PC-9 (cell line): ENCODE measurements at regions not wholly inside any gene's neighbourhood (a gene's known extent, or its start where the extent isn't known, plus 50 kb on each side); places are given as distances from the start of the nearest gene placed in this dataset.

Experiments
- BruUV-seq: library from RNA; stranded (reverse); fragments of 400-500 nt; replicated peaks from 2 replicates; lab custom pipeline; 2021; lab: Mats Ljungman, UMichigan
- CTCF ChIA-PET: fragments of 300-600 bp; sonication (Branson Sonifier 250); formaldehyde crosslinking; loops from one replicate; lab custom pipeline; 2022; ENCODE audit warnings: antibody characterized with exemption; lab: Charles Lee
- POLR2A ChIA-PET: fragments of 300-600 bp; sonication (Branson Sonifier 250); formaldehyde crosslinking; loops from one replicate; lab custom pipeline; 2022; ENCODE audit warnings: antibody characterized with exemption; ENCODE audit not compliant: unreplicated experiment; lab: Charles Lee
- DNase-seq, 2 experiments: peaks; one replicate each; pipeline versions ENCODE4 v3.0.0 to v3.0.0-alpha.2; 2015 to 2022; ENCODE audit warnings: mixed read lengths in 1 of 2
- H2AFZ ChIP-seq: fragments of 200-600 bp; sonication (generic); 2 replicates; pipeline ENCODE4 v1.8.1; 2017; ENCODE audit warnings: antibody characterized with exemption
- H3F3A ChIP-seq: fragments of 200-600 bp; sonication (generic); 2 replicates; pipeline ENCODE4 v1.8.1; 2017; ENCODE audit warnings: antibody characterized with exemption, mild to moderate bottlenecking, low read depth; ENCODE audit not compliant: insufficient read depth
- H3K27ac ChIP-seq: fragments of 200-600 bp; sonication (generic); 2 replicates; pipeline ENCODE4 v1.6.1; 2016; ENCODE audit warnings: mixed run types
- H3K27me3 ChIP-seq: fragments of 200-600 bp; sonication (generic); 2 replicates; pipeline ENCODE4 v1.6.1; 2016; ENCODE audit warnings: low read depth, mixed run types; ENCODE audit not compliant: insufficient read depth
- H3K36me3 ChIP-seq: fragments of 200-600 bp; sonication (generic); 2 replicates; pipeline ENCODE4 v1.6.1; 2016; ENCODE audit warnings: low read depth, mixed run types
- H3K4me1 ChIP-seq: fragments of 200-600 bp; sonication (generic); replicated peaks from 2 replicates; pipeline ENCODE4 v1.6.1; 2016; ENCODE audit warnings: mixed run types; ENCODE audit not compliant: insufficient read depth
- H3K4me2 ChIP-seq: fragments of 200-600 bp; sonication (generic); 2 replicates; pipeline ENCODE4 v1.6.1; 2017; ENCODE audit warnings: mixed run types
- H3K4me3 ChIP-seq: fragments of 200-600 bp; sonication (generic); 2 replicates; pipeline ENCODE4 v1.6.1; 2016; ENCODE audit warnings: mixed run types
- H3K79me2 ChIP-seq: fragments of 200-600 bp; sonication (generic); 2 replicates; pipeline ENCODE4 v1.6.1; 2017; ENCODE audit warnings: low read depth, mixed run types
- H3K9me2 ChIP-seq: fragments of 200-600 bp; sonication (generic); 2 replicates; pipeline ENCODE4 v1.8.1; 2017; ENCODE audit warnings: mild to moderate bottlenecking; ENCODE audit not compliant: insufficient read depth
- H3K9me3 ChIP-seq: fragments of 200-600 bp; sonication (generic); 2 replicates; pipeline ENCODE4 v1.8.1; 2016; ENCODE audit warnings: low read depth; ENCODE audit not compliant: insufficient read depth
- H4K20me1 ChIP-seq: fragments of 200-600 bp; sonication (generic); 2 replicates; pipeline ENCODE4 v1.8.1; 2017; ENCODE audit not compliant: insufficient read depth
- EZH2 ChIP-seq: fragments of 200-600 bp; sonication (generic); IDR thresholded peaks from 2 replicates; pipeline ENCODE4 v1.8.0; 2017; ENCODE audit warnings: antibody characterized with exemption, low read depth
- intact Hi-C: fragments of 100-400 bp; cut with micrococcal nuclease; formaldehyde crosslinking; loops from one replicate; pipeline ENCODE4 v1.10.0; 2022; ENCODE audit not compliant: unreplicated experiment
- TF ChIP-seq, protein P1 (sequence below): fragments of 200-600 bp; sonication (generic); conservative IDR thresholded peaks from 2 replicates; pipeline ENCODE4 v1.6.1; 2017; ENCODE audit warnings: mixed run types, antibody characterized with exemption, mild to moderate bottlenecking, moderate library complexity

DNA sequence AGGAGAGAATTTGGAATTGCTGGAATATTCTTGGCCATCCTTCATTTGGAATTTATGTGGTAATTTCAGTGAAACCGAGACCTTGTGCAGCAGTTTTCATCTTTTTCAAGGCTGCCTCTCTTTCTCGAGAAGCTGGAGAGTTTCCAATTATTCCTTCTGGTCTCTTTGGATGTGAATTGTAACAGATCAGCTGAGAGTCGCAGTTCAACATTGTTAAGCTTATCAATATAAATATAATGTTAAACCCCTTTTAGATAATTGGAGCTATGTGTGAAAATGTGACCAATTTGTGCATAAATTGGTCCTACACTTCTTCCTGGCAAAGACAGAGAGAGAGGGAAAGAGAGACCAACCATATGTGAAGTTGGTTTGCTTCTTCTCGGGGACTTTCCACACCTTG is 425.6 kb downstream of the TSHZ3 start:
- ChIA-PET POLR2A (no interaction called here), CTCF (no interaction called here)
- H3F3A ChIP-seq, result no peaks in the 10 kb centered on the region
- H3K9me2 ChIP-seq, result no peaks in the 10 kb centered on the region
- intact Hi-C loops, result no loop called here
- no peak overlapping the region for H3K4me3 ChIP-seq
- no peaks in the 10 kb centered on the region for H4K20me1 ChIP-seq
- no peak for DNase-seq
- H3K4me1 ChIP-seq, result no peaks in the 10 kb centered on the region
- H3K4me2 ChIP-seq, result no peak overlapping the region
- TF ChIP-seq, protein P1, sequence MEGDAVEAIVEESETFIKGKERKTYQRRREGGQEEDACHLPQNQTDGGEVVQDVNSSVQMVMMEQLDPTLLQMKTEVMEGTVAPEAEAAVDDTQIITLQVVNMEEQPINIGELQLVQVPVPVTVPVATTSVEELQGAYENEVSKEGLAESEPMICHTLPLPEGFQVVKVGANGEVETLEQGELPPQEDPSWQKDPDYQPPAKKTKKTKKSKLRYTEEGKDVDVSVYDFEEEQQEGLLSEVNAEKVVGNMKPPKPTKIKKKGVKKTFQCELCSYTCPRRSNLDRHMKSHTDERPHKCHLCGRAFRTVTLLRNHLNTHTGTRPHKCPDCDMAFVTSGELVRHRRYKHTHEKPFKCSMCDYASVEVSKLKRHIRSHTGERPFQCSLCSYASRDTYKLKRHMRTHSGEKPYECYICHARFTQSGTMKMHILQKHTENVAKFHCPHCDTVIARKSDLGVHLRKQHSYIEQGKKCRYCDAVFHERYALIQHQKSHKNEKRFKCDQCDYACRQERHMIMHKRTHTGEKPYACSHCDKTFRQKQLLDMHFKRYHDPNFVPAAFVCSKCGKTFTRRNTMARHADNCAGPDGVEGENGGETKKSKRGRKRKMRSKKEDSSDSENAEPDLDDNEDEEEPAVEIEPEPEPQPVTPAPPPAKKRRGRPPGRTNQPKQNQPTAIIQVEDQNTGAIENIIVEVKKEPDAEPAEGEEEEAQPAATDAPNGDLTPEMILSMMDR, result no peak
- no peak for TF ChIP-seq EZH2
- H3K9me3 ChIP-seq, result no peaks in the 10 kb centered on the region
- H3K79me2 ChIP-seq, result no peaks in the 10 kb centered on the region
- H3K27ac ChIP-seq, result no peak overlapping the region
- H3K27me3 ChIP-seq, result peaks cover 4% of the 10 kb centered on the region
- no peaks in the 10 kb centered on the region for H3K36me3 ChIP-seq
- H2AFZ ChIP-seq, result no peak overlapping the region
- BruUV-seq, result no TSS peak

GRCh38 chr19:30923096-30923495 is 426.1 kb downstream of the TSHZ3 start:
- Histone ChIP-seq H3K4me1 (no peaks in the 10 kb centered on the region), H3K9me3 (no peaks in the 10 kb centered on the region), H3K9me2 (no peaks in the 10 kb centered on the region), H3K79me2 (no peaks in the 10 kb centered on the region), H3K27ac (no peak overlapping the region), H3K36me3 (no peaks in the 10 kb centered on the region), H4K20me1 (no peaks in the 10 kb centered on the region), H3F3A (no peaks in the 10 kb centered on the region), H2AFZ (no peak overlapping the region), H3K4me2 (no peak overlapping the region), H3K27me3 (peaks cover 8% of the 10 kb centered on the region), H3K4me3 (no peak overlapping the region)
- ChIA-PET CTCF (no interaction called here), POLR2A (no interaction called here)
- intact Hi-C loops, result no loop called here
- BruUV-seq, result no TSS peak
- DNase-seq, result no peak
- TF ChIP-seq, protein P1, result no peak
- no peak for TF ChIP-seq EZH2

- BruUV-seq, result no TSS peak
- Histone ChIP-seq H3K4me2 (no peak overlapping the region), H3K9me2 (no peaks in the 10 kb centered on the region), H3K4me3 (no peak overlapping the region), H3K9me3 (no peaks in the 10 kb centered on the region), H3K36me3 (no peaks in the 10 kb centered on the region), H4K20me1 (no peaks in the 10 kb centered on the region), H3K4me1 (no peaks in the 10 kb centered on the region), H2AFZ (no peak overlapping the region), H3F3A (no peaks in the 10 kb centered on the region), H3K27me3 (peaks cover 29% of the 10 kb centered on the region), H3K27ac (no peak overlapping the region), H3K79me2 (no peaks in the 10 kb centered on the region)
- POLR2A ChIA-PET, result no interaction called here
- DNase-seq, result no peak
- TF ChIP-seq, protein P1, result no peak
- TF ChIP-seq EZH2, result no peak
- intact Hi-C loops, result no loop called here
- CTCF ChIA-PET, result no interaction called here
These were observed 429.0 kb downstream of the TSHZ3 start for GRCh38 chr19:30920222-30920621.
